Urothelium cell line (cell line): ENCODE measurements at regions not wholly inside any gene's neighbourhood (a gene's known extent, or its start where the extent isn't known, plus 50 kb on each side); places are given as distances from the start of the nearest gene placed in this dataset.

Source experiments
- DNase-seq: peaks from one replicate; pipeline ENCODE4 v3.0.0; 2011; ENCODE audit warnings: low spot score, mixed read lengths
- FAIRE-seq: peaks from 2 replicates; lab custom pipeline; 2011; peaks lifted over from hg19 to GRCh38; lab: Jason Lieb, UNC

DNA sequence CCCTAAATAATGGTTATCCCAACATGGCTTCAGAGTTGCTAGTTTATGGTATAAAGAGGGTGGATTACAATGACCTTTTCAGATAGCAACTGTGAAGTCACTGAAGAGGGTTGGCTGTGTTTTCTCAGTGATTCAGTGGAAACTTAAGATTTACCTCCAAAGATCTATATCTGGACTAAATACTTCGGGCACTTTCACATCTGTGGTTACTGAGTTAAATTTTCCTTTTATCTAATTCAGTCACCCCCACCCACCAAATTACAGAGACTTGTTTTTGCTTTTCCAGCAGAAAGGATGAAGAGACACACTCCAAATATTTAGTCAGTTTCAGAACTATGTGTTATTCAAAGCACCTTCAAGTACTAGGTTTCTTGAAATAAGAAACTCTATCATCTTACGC, 573.2 kb downstream of the CCDC171 start:
- DNase-seq (no peak), FAIRE-seq (no peak)

DNA sequence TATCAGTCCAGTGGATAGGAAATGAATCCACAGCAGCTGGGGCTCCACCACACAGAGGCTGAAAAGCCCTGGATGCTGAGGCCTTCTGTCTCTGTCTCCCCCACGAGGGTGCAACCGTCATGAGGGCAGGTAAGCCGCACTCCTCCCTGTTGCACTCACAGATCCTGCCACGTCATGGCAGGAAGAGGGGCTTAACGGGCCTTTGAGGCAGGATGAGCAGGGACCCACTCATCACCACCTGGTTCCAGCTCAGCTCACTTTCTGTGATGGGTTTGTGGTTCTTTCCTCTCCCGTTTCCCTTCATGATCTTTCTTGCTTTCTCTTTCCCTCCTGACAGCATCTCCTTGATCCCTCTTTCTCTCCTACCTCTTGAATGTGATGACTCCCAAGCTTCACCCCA, 575.2 kb downstream of the CCDC171 start:
- DNase-seq: no peak
- FAIRE-seq: no peak

DNA sequence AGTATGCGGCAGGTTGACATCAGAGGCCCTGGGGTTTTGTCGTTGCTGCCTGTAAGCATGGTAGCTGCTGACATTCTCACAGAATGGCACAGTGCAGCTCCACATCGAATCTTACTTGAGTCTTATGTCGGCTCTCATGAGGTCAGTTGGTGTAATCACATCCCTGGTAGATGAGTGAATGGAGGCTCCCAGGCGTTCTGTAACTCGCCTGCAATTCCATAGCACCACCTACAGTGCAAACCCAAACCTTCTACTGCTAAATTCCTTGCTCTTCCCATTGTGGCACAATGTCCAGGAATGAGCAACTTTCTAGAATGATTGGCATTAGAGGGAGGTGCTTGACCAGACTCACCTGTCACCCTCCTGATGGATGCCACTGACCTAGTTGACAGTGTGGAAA, 578.4 kb downstream of the CCDC171 start:
- FAIRE-seq (no peak), DNase-seq (no peak)

DNA sequence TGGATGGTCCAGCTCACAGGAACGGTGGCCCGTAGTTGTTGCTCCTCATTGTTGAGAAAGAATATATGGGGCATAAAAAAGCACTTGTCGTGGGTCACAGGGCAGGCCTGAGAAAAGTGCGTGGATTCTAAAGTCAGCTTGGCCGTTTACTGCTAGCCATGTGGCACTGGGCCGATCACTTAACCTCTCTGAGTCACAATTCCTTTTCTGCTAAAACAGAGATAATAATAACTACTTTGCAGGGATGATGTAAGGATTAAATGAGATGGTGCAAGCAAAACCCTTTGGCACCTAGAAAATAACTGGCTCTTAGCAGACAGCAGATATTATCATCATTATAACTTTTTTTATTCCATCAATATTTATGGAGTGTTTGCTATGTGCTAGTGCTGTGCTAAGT, 579.7 kb downstream of the CCDC171 start:
- DNase-seq (no peak), FAIRE-seq (no peak)

DNA sequence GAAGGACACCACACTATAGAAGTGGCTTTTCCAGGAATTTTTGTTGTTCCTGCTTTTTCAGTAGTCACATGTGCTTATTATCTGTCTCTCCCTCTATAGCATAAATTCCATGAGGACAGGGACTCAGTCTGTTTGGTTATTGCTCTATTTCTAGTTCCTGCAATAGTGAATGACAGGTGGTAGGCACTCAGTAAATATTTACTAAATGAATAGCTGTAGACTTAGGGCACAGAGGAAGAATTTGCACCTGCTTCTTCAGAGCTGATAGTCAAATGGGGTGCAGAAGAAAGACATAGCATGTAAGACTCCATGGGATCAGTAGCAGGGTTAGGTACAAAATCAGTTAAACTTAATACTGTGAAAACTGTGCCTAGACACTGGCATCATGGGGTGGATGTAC, 580.2 kb downstream of the CCDC171 start:
- FAIRE-seq: no peak
- no peak for DNase-seq

DNA sequence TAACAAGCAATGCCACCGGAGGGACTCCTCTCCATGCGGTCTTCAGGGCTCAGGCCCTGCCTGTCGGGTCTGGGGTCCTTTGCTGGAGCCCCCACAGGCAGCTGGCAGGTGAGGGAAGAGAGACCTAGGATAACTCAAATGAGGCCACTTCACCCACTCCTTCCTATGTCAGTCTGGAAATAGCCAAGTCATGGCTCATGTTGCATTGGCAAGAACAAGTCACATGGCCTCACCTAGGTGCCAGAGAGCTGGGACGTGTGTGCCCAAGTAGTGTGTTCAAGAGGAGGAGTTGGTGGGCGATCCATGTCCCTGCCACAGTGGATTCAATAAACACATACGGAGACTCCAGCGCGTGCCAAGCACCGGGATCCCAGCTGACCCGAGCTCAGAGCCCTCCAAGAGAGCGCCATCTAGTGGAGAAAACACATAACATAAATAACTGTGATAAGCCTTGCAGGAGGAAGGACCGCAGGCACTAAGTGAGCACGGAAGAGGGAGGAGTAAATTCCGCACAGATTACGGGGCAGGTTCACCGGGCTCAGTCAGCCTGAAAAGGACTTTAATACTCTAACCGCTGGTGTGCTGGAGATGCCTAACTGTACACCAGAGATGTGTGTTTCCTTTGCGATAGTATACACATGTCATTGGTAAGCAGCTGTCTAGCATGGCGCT, 580.8 kb downstream of the CCDC171 start:
- FAIRE-seq: no peak
- peak; percentile 72 for DNase-seq

DNA sequence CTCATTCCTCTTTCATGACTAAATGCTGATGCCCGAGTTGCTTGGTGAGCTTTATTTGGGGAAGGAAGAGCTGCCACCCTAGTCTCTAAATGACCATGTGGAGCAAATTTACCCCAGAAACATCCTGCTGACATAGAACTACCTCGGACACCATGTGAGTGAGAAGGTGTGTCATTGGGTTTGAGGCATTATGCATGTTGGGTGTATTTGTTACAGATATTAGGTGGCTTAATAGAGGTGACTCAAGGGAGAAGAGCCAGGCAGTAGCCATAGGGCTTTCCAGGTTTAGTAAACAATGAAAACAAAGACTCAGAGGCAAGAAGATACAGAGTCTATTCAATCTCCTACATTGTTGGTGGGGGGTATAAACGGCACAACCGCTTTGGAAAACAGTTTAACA, 581.5 kb downstream of the CCDC171 start:
- FAIRE-seq (no peak), DNase-seq (no peak)

DNA sequence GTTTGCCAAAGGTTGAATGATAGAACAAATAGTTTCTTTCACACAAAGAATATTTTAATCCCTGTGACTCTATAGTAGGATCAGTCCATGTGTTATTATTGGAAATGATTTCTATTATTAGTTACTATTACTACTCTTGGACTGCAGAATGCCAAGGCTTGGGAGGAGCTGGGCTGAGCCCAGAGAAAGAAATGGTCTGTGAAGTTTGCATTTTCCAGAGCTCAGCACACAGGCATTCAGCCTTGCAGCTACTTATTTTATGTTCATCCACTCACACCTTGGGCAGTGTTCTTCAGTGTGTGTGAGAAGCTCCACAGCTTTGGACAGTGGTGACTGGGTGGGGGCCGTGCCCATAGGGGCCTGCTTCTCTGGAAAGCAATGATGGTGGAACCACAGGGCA, 583.1 kb downstream of the CCDC171 start:
- no peak for DNase-seq
- no peak for FAIRE-seq

DNA sequence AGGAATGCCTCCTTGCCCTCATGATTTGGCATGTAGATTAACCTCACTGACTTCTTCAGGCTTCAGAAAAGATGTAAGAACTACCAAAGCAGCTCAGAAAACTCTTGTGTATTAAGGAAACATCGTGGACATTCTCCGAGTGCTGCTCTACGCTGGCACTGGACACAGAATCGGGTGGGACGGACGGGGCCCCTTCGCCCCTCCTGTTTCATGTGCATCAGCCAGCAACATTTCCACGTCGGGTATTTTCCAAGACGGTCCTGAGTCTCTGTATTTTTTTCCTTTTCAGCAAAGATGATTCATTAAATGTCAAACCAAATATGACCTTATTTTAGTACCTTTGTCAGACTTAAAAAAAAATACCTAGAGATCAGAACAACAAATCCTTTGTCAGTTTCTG, 583.6 kb downstream of the CCDC171 start:
- FAIRE-seq (no peak), DNase-seq (no peak)

DNA sequence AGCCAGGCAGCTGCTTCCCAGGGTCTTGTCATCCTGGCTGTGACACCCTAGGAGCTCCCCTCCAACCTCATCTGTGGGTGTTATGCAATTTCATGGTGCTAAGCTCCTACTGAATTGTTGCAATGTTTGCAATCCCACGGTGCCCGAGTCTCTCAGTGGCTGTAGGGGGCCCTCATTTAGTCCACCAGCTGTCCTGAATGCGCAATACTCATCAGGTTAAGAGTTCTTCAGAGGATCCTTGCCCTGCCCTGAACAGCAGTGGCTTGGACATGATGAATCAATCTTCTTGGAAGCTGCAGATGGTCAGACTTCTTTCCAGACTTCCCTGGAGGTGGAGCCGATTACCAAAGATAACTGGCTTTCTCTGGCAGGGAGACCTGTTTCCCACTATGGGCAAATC, 584.1 kb downstream of the CCDC171 start:
- FAIRE-seq (no peak), DNase-seq (no peak)

DNA sequence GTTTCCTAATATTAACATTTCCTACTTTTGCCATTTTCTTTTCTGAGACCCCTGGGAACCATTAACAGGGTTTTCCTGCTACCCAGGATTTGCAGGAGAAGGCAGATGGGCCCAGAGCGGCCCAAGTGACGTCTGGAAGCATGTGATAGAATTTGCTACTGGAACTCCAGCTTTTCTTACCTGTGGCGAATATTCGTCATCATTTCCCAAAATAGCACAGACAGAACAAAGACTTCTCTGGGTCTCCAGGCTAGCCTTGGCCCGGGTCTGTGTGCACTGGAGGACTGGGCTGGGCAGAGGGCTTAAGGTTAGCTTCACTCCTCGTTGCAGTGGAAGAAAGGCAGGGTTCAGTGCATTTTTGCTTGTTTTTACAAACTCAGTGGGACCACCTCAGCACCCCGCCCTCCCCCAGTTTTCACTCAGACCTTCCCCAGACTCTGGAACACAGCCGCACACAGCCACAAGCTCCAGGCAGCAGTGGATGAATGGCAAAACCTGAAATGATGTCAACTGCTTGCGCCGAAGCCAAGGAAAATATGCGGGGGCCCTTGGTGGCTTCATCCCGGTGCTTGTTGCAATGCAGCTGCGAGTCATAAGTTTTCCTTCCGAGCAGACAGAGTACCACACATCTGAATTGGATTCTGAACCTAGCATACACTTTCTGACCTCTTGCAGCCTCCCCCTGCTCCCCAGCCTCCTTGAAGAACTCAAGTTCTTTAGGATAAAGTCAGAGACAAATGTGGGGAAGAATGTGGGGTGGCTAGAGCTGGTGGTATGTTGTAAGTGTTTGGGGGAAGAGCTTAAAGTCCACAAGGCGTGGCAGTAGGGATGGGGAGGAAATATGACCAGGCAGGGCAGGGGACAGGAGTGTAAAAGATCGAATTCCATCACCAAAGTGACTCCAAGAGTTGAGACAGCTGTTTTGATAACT, 586.0 kb downstream of the CCDC171 start:
- no peak for FAIRE-seq
- DNase-seq: no peak

DNA sequence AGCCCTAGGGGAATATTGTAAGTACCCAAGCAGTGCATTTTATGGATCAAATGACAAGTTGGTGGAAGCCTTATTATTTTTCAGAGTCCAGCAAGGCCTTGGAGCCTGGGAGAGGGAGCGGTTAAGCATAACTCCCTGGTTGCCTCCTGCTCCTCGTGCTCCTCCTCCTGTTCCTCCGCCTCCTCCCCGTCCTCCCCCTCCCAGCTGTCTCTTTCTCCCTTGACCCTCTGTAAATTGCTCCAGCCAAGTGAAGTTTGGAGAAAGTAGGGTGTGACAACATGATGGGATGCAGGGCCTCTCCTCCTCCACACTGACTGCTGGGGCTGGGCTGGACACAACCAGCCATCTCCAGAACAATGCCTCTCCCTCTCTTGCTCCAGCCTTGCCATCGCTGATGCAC, 586.9 kb downstream of the CCDC171 start:
- no peak for FAIRE-seq

DNA sequence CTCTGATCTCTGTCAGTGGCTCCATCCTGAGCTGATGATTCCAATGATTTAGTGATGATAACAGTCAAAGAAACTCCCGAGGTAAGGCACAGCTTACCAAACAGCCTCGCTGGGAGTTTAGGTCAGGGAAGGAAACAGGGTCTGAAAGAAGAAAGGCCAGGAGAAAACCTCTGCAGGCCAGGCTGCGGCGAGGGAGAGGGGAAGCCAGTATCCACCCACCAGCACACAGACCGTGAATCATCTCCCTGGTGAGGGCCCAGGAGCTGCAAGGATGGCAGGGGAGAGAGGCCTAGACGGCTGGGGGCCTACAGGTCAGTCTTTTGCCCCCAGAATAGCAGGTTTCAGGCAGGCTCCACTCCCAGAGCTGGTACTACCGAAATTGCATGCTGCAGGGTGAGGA, 590.5 kb downstream of the CCDC171 start:
- DNase-seq (no peak), FAIRE-seq (no peak)

More for the DNA sequence above, 586.9 kb downstream of the CCDC171 start:
- DNase-seq: no peak

DNA sequence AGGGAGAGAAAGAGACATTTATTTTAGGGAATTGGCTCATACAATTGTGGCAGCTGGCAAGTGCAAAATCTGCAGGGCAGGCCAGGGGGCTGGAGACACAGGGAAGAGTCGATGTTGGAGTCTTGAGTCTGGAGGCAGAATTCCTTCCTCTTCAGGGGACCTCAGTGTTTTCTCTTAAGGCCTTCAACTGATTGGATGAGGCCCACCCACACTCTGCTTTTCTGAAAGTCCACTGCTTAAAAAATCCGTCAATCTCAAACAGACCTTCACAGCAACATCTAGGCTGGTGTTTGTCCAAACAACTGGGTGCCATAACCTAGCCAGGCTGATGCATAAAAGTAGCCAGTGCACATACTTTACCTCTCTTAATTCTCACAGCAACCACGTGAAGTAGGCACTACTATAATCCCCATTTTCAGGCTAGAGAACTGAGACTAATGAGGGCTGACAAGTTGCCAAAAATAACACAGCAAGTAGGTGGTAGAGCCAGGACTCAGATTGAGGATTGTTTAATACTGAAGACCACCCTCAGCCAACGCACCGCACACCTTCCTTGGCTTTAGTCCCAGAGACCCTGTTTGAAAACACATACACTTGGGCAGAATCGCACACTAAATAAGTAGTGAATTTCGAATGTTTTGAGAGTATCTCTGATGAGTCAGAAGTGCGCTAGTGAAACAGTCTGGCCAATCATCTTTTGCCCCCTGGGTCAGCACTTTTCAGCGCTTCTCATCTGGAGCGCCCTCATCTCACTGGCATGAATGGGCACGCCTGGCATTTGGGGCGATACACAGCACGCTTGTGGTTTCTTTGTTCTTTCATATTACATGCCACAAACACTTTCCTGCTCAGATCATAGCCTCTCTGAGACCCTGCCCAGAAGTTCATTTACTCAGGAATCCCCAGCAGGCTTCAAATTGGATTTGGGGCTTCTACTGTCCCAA, 591.4 kb downstream of the CCDC171 start:
- DNase-seq (peak; percentile 82), FAIRE-seq (no peak)

DNA sequence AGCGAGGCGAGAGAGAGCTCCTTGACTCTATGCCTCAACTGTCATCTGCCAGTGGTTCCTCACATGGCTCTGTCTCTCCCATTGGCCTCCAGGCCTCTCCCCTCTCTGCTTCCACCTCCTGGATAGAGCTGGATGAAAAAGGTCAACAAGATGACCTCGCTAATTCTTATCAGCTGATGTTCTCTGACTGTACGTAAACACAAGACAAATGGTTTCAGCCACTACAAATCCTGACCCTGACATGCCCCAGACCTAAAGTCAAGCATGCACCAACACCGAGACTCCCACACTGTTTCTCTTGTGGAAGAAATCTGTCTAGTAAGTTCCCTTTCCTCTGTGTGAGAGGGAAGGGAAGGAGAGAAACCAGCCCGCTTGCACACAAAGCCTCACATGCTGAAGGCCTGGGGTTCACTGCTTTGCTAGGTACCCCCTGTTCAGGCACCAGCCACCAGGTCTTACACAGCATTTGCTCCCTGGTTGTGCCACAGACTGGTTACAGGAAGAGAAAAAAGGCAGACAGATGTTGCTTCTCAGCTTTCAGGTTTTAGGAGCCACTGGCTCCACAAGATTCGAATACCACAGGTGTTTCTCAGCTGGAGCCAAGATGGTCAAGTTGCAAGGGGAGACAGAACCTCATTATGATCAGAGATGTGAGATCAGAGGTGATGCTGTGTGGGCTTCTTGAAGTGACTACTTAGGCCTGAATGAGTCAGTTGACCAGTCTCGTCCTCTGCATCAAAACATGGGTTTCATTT, 592.5 kb downstream of the CCDC171 start:
- FAIRE-seq: no peak
- no peak for DNase-seq

DNA sequence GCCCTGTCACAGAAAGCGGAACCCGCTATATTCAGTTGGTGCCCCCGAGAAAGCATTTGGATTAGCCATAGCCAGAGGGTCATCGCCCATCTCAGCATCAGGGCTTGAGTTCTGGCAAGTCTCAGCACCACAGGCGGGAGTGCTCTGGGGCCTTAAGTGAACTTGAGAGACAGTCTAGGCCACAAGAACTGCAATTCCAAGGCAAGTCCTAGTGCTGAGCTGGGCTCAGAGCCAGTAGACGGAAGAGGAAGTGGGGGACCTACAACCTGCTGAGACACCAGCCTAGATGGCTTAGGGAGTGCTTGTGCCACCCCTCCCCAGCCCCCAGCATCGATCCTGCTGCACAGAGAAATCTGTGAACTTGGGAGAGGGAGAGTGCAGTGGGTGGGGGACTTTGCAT, 594.9 kb downstream of the CCDC171 start:
- FAIRE-seq (no peak), DNase-seq (no peak)

DNA sequence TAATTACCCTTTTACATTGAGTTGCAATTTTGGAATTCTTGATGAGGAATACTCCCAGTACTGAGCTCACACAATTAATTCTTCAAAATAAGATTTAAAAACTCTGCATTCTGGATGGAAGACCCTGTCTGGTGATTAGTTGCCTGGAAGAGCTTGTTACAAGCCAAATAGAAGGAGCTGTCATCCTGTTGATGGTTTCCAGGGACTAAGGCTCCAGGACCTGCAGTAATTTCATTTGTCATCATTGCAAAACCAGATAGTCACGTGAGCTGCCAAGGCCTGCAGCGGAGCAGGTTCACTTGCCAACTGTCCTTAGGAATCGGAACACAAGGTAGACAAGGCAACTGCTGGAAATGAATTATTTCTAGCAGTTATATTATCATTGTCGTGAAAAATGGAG, 597.7 kb downstream of the CCDC171 start:
- FAIRE-seq: no peak
- DNase-seq: no peak

DNA sequence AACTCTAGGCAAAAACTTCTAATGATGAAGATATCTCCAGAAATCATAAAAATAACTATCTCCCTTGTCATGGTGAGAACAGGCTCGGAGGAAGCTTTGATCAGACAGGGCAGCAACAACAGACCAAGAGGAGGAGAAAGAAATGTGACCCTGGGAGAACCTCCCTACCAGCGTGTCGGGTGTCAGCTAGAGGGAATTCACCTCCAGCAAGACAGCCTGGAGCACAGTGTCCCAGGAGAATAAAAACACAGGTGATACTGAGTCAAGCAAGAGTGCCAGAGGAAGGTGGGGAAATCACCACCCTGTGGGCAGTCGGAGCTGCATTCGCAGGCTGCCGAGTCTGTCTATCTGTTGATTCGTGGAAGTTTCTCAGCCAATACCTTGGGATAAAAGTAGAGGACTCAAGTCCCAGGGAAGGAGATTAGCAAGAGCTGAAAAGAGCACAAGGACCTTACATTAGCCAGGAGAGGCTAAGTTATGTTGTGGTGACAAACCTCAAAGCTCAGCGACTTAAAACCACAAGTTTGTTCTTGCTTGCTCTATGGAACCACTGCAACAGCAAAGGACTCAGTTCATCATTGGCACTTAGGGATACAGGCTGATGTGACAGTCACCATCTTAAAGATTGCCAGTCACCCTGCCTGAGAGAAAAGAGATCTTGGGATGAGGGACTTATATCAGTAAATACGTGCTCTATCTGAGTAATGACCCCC, 598.3 kb downstream of the CCDC171 start:
- no peak for DNase-seq
- no peak for FAIRE-seq

DNA sequence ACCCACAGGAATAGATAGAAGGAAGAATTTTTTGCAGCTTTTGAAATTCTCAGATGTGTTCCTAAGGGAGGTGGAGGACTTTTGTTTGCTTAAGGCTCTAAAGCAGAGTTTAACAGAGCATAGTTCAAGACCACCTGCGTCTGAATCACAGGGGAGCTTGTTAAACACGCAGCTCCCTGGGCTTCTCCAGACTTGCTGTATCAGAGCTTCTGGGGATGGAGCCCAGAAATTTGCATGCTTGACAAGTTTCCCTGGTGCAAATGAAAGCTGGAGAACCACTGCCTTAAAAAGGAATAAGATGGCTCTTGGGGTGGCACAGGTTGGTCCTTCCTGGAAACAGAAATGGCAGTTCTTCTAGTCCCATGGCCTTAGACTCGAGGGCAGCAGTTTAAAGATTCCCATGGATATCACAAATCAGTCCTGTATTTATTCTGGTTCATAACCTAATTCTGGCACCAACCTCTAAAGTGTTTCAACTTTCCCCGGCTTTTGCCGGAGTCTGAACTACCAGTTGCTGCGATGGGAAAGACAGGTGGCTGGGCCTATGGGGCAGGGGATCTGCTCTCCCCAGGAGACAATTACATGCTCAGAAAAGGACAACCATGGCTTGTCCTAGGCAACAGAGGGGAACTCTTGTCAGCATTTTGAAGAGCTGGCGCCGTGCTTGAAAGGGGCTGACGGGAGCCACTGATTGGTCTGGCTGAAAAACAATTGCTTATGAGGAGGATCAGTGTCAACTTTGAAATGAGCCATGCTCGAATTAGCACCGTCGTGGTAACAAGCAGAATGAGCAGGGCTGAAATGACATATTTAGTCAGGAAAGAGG, 599.6 kb downstream of the CCDC171 start:
- FAIRE-seq (no peak), DNase-seq (no peak)
